NCI-H82 (cell line): ENCODE measurements at regions not wholly inside any gene's neighbourhood (a gene's known extent, or its start where the extent isn't known, plus 50 kb on each side); places are given as distances from the start of the nearest gene placed in this dataset.
"Not testable (repeated sequence)": the region's sequence is repeated elsewhere in the genome, so short reads cannot be mapped to it uniquely, and the experiment has no call there.

Experiments used
- DNase-seq: peaks from one replicate; lab custom pipeline; 2025; lab: John Stamatoyannopoulos, UW

GRCh38 chr2:61623747-61624146 is 85.6 kb upstream of the XPO1 start:
- DNase-seq: no peak

DNA sequence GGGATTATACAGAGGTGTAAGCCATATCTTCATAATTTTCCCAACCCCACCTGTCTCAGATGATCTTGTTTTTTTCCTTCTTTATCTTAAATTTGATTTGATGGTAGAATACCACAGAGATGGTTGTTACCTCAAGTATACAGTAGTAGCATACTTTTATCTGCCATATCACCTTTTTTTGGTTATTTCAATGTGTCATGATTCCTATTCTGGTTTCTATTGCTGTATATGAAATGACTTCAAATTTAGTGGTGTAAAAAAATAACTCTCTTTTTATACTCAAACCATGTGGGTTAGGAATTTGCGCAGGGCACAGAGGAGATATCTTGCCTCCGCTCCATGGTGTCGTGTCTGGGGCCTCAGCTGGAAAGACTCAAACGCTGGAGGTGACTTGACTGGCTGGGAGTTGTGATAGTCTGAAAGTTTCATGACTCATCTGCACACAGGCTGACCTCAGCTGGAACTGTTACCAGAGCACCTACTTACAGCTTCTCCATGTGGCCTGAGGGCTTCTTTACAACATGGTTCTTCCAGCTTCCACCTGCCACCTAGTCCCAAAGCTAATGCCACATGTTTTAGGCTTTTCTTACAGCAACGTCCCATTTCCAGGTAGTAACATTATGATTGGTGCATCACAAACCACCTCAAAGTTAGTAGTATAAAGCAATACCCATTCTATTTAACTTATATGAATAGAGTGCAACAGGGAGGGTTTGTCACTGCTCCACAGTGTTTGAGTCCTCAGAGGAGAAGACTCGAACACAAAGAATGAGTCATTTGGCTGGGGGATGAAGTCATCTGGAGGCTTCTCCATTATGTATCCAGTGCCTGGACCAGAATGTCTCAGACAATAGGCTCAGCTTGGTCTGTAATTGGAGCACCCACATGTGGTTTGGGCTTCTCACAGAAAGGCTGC is 82.3 kb upstream of the XPO1 start:
- DNase-seq: no peak

- DNase-seq: no peak
Observed at GRCh38 chr2:61619561-61619960, 81.4 kb upstream of the XPO1 start.

DNA sequence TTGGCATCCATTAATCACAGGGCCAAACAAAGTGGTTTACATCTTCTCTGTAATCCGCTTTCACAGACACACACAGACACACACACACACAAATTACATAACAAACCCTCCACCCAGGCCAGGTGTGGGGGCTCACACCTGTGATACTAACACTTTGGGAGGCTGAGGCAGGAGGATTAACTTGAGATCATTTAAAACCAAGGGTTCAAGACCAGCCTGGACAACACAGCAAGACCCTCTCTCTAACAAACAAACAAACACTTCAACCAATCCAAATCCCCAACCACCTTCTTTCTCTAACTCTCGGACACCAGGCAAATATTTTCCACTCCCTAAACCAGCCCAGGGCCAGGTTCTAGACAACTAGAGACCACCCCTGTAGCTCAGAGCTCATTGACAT is 79.5 kb upstream of the XPO1 start:
- no peak for DNase-seq

DNA sequence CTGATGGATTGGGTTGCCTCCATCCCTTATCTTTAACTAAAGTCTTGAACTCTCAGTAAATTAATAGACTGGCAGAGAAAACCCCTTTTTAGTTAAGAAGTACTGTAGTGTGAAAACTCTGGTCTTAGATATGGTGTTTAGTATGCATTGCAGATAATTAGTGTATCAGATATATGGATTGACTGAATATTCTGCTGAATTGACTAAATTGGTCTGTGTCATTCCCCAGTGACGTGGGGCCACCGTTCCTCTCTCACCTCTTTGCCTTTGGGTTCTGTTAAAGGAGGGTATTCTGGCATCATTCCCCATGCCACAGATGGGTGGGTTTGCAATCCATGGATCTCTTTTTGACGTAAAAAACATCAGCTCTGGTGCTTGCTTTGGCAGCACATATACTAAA is 67.1 kb upstream of the XPO1 start:
- no peak for DNase-seq

DNA sequence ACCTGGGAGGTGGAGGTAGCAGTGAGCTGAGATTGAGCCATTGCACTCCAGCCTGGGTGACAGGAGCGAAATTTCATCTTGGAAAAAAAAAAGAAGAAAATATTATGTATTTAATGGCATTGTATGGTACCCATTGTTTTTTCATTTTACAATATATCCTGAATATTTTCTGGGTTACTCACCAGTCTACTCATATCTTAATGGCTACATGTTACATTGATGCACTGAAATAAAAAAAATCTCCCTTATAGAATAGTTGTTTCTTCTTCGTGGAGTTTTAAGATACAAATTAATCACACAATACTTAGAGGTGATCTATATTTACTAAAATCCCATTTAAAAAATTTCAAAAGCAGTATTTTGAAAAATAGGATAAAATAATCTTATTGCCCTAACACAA is 66.3 kb upstream of the XPO1 start:
- DNase-seq: no peak

GRCh38 chr2:61598515-61599156 is 60.5 kb upstream of the XPO1 start:
- not testable (repeated sequence) for DNase-seq

DNA sequence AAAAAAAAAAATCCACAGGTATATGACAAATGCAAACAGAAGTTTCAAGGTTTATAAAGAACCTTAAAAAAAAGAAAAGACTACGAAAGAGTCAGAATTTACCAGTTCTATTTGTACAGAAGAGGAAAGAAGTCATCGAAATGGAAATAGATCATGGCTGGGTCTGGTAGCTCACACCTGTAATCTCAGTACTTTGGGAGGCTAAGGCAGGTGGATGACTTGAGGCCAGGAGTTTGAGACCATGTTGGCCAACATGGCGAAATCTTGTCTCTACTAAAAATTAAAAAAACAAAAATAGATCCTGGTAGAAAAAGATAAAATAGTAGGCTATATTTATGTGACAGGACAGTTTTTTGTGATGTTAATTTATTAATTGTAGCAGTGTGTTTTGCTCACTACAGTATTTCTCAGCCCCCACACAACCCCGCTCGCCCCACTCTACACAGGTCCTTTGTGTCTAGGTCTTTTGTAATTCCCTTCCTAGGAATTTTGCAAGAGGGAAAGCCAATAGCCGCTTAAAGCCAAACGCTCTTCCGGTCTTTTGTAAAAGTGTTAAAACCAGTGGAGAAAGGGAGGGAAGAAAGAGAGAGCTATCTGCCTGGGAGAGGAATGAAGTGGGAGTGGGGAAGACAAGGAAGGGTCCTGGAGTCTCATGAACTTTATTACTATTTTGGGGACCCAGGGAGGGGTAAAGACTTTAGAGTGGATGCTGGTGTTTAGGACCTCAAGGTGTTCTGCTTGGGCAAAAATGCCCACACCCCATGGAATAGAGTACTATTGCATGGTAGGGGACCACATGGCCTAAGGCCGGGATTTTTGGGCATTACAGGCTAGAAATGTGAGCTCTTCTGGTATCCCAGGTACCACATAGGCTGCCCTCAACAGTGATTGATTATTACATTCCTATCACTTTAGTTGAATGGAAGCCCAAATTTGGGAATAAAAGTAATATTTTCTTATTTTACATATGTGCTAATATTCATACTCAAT is 59.4 kb upstream of the XPO1 start:
- DNase-seq: no peak

- DNase-seq: not testable (repeated sequence)
Observed at GRCh38 chr2:61594201-61594600, 56.0 kb upstream of the XPO1 start.

GRCh38 chr2:61593648-61594047 is 55.5 kb upstream of the XPO1 start:
- DNase-seq: not testable (repeated sequence)

DNA sequence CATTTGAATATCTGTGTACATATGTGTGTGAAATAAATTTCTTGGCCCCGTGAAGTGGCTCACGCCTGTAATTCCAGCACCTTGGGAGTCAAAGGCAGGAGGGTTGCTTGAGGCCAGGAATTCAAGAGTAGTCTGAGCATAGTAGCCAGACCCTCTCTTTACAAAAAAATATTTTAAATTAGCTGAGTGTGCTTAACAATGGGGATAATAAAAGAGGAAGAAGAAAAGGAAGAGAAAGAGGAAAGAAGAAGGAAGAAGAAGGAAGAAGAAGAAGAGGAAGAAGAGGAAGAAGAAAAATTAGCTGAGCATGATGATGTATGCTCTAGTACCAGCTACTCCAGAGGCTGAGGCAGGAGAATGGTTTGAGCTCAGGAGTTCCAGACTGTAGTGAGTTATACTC is 52.1 kb upstream of the XPO1 start:
- no peak for DNase-seq

- DNase-seq: no peak
Observed at GRCh38 chr2:61588566-61588965, 50.4 kb upstream of the XPO1 start.
